Activated CD4-positive, alpha-beta T cell treated with anti-CD3 and anti-CD28 coated beads, Interleukin-2, amount 10 ng/mL, durations not matched to agents 7 days and 5 days (primary cell): ENCODE measurements at regions not wholly inside any gene's neighbourhood (a gene's known extent, or its start where the extent isn't known, plus 50 kb on each side); places are given as distances from the start of the nearest gene placed in this dataset.
A peak's percentile ranks its signal among the peaks of the same experiment; 100 is the strongest.

Experiments
- CTCF ChIA-PET: fragments of 350-600 bp; sonication (Branson Sonifier 250); formaldehyde crosslinking; loops from one replicate; lab custom pipeline; 2021; ENCODE audit warnings: antibody characterized with exemption; lab: Charles Lee
- POLR2A ChIA-PET: fragments of 350-600 bp; sonication (Branson Sonifier 250); formaldehyde crosslinking; loops from one replicate; lab custom pipeline; 2021; ENCODE audit warnings: antibody characterized with exemption; lab: Charles Lee
- DNase-seq: peaks from one replicate; pipeline ENCODE4 v3.0.0-alpha.2; 2020
- H3K27ac Mint-ChIP-seq: one replicate; pipeline ENCODE4 v1.8.0; 2021; ENCODE audit warnings: mild to moderate bottlenecking, moderate library complexity, mixed read lengths
- H3K27me3 Mint-ChIP-seq: one replicate; pipeline ENCODE4 v1.8.0; 2021; ENCODE audit warnings: mixed read lengths
- H3K36me3 Mint-ChIP-seq: one replicate; pipeline ENCODE4 v1.8.0; 2021; ENCODE audit warnings: low read depth, mixed read lengths
- H3K4me1 Mint-ChIP-seq: one replicate; pipeline ENCODE4 v1.8.0; 2021; ENCODE audit warnings: mixed read lengths
- H3K4me3 Mint-ChIP-seq: one replicate; pipeline ENCODE4 v1.8.0; 2021; ENCODE audit warnings: mild to moderate bottlenecking, moderate library complexity, mixed read lengths
- H3K9me3 Mint-ChIP-seq: one replicate; pipeline ENCODE4 v1.8.0; 2021; ENCODE audit warnings: mixed read lengths

- no peaks in the 10 kb centered on the region for H3K9me3 Mint-ChIP-seq
- no peaks in the 10 kb centered on the region for H3K36me3 Mint-ChIP-seq
- H3K27ac Mint-ChIP-seq, result no peak overlapping the region
- H3K4me1 Mint-ChIP-seq, result no peaks in the 10 kb centered on the region
- H3K27me3 Mint-ChIP-seq, result peaks cover 22% of the 10 kb centered on the region
- ChIA-PET POLR2A (no interaction called here), CTCF (no interaction called here)
- no peak overlapping the region for H3K4me3 Mint-ChIP-seq
- DNase-seq, result no peak
These were observed 143.7 kb upstream of the FSTL4 start for GRCh38 chr5:133756036-133756435.

DNA sequence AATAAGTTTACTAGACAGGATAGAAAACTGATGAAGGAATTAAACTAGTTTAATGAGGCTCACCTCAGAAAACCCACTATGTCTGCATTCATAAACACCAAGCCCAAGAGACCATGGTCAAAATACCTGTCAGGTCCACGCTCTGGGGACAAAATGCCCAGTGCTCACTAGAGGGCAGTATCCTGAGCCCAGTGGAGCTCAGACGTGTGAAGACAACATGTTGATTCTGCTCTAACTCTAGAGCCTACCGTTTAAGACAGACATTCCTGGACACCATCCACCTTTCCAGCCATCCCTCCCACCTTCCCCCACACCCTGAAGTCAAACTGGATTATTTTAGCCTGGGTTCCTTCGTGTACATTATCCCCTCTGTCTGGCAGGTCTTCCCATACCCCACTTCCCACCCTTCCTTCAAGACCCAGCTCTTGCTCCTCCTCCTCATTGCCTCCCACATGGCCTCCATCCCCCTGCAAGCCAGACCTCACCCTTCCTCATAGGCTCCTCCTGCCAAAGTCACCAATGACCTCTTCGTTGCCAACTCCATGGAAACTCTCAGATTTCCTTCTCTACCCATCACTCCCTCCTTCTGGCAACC lies 142.3 kb upstream of the FSTL4 start:
- Mint-ChIP-seq H3K27me3 (peaks cover 22% of the 10 kb centered on the region), H3K27ac (no peak overlapping the region), H3K36me3 (no peaks in the 10 kb centered on the region), H3K4me3 (no peak overlapping the region), H3K4me1 (no peaks in the 10 kb centered on the region), H3K9me3 (no peaks in the 10 kb centered on the region)
- POLR2A ChIA-PET, result no interaction called here
- CTCF ChIA-PET, result interaction anchor here (0.8 kb wide), 1 partner anchor 28 kb away, joined by 3 read pairs; no protein-coding TSS in a partner anchor
- DNase-seq, result peak; percentile 17

DNA sequence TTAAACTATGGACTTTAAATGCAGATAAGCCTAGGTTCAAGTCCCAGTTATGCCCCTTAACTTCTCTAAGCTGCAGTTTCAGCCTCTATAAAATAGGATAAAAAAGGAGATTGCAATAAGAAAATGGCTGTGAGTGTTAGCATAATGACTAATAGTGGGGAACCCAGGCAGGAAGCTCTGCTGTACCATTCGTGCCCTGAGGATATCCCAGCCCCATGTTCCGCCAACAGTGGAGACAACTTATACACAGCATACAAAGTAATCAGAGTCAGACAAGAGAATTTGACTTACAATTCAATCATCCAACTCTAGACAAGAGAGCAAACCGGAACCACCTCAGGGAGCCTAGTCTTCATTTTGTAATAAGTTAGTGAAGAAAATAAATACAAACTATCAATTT lies 141.5 kb upstream of the FSTL4 start:
- CTCF ChIA-PET, result no interaction called here
- Mint-ChIP-seq H3K27ac (no peak overlapping the region), H3K4me1 (no peaks in the 10 kb centered on the region), H3K27me3 (peaks cover 22% of the 10 kb centered on the region), H3K9me3 (no peaks in the 10 kb centered on the region), H3K36me3 (no peaks in the 10 kb centered on the region), H3K4me3 (no peak overlapping the region)
- DNase-seq, result no peak
- POLR2A ChIA-PET, result no interaction called here

DNA sequence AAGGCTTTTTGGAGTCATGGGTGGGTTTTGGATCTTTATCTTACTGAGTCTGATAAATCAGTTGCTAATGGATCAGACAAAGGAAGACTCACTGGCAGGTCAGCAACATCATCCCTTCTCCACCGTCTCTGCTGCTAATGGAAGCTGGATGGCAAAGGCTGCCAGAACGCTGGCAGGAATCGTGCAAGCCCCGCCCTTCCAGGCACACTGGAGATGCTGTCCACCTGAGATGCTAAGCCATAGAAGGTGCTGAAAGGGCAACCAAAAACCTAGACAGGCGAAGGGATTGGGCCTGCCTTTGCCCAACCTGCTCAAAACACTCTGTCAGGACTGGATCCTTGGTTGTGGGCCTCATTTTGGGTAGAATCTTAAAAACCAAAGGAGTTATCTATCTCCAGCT lies 139.5 kb upstream of the FSTL4 start:
- no peak for DNase-seq
- H3K27ac Mint-ChIP-seq, result no peak overlapping the region
- no peaks in the 10 kb centered on the region for H3K9me3 Mint-ChIP-seq
- peaks cover 16% of the 10 kb centered on the region for H3K27me3 Mint-ChIP-seq
- no peaks in the 10 kb centered on the region for H3K4me1 Mint-ChIP-seq
- ChIA-PET POLR2A (no interaction called here), CTCF (interaction anchor here (0.8 kb wide), 1 partner anchor 43 kb away, joined by 3 read pairs; no protein-coding TSS in a partner anchor)
- H3K4me3 Mint-ChIP-seq, result no peak overlapping the region
- H3K36me3 Mint-ChIP-seq, result no peaks in the 10 kb centered on the region

DNA sequence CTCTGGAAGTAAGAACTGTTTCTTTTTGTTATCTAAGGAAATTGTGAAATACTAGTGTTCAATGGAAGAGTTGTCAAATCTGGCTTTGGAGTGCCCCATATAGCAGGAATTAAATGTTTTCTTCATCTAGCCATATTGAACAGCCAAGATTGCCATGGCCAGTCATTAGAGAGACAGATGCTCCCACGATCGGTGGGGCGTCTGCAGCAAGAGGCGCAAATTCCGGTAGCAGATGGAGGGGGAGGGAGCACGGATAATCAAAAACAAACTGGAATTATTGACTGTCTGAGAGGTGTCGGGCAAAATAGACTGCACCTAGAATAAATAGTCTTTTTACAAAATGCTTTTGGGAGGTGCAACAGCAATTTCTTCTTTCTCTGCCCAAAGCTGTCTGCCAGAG lies 139.1 kb upstream of the FSTL4 start:
- Mint-ChIP-seq H3K27me3 (peaks cover 14% of the 10 kb centered on the region), H3K4me1 (no peaks in the 10 kb centered on the region)
- CTCF ChIA-PET, result interaction anchor here (0.8 kb wide), 1 partner anchor 44 kb away, joined by 3 read pairs; no protein-coding TSS in a partner anchor

GRCh38 chr5:133750856-133751255 lies 138.5 kb upstream of the FSTL4 start:
- Mint-ChIP-seq H3K9me3 (no peaks in the 10 kb centered on the region), H3K27me3 (peaks cover 12% of the 10 kb centered on the region), H3K4me3 (no peak overlapping the region), H3K4me1 (no peaks in the 10 kb centered on the region), H3K36me3 (no peaks in the 10 kb centered on the region), H3K27ac (no peak overlapping the region)
- no peak for DNase-seq
- ChIA-PET CTCF (no interaction called here), POLR2A (no interaction called here)

More for the DNA sequence above, 139.1 kb upstream of the FSTL4 start:
- Mint-ChIP-seq H3K36me3 (no peaks in the 10 kb centered on the region), H3K9me3 (no peaks in the 10 kb centered on the region), H3K27ac (no peak overlapping the region), H3K4me3 (no peak overlapping the region)
- POLR2A ChIA-PET, result no interaction called here
- no peak for DNase-seq

- Mint-ChIP-seq H3K9me3 (no peaks in the 10 kb centered on the region), H3K36me3 (no peaks in the 10 kb centered on the region), H3K27me3 (peaks cover 7% of the 10 kb centered on the region), H3K4me3 (no peak overlapping the region), H3K4me1 (no peaks in the 10 kb centered on the region), H3K27ac (no peak overlapping the region)
- ChIA-PET POLR2A (no interaction called here), CTCF (no interaction called here)
- no peak for DNase-seq
These were observed 138.0 kb upstream of the FSTL4 start for GRCh38 chr5:133750356-133750755.

DNA sequence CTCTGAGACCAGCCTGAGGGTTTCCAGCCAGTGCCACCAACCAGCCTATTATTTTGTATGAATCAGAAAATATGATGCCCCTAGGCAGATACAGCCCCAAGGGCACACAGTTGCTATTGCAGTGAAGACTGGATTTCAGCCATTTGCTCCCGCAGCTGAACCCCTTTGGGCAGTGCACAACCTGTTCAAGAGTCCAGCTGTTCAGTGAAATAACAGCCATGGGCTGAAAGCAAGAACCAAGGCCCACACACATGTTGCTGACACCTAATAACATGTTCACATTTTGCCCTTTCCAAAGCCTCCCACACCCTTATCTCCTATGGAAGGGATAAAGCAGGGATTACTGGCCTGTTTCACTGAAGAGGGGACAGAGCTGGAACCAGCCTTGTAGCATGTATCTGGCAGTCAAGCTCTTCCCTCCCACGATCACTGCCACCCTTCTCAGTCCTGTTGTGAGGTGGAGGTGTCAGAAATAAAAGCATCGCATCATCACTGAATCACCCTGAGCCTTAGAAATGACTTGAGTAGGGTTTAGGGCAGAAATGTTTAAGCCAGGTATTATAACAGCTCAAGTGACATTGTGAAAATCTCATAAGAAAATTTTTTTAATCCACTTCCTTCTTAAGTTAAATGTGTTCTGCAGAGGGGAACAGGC lies 137.1 kb upstream of the FSTL4 start:
- H3K36me3 Mint-ChIP-seq, result no peaks in the 10 kb centered on the region
- H3K27ac Mint-ChIP-seq, result no peak overlapping the region
- H3K4me1 Mint-ChIP-seq, result no peaks in the 10 kb centered on the region
- no peak overlapping the region for H3K4me3 Mint-ChIP-seq
- H3K27me3 Mint-ChIP-seq, result no peaks in the 10 kb centered on the region
- ChIA-PET CTCF (interaction anchor here (0.5 kb wide), 1 partner anchor 837 kb away, joined by 4 read pairs; no protein-coding TSS in a partner anchor), POLR2A (no interaction called here)
- DNase-seq, result no peak
- no peaks in the 10 kb centered on the region for H3K9me3 Mint-ChIP-seq

DNA sequence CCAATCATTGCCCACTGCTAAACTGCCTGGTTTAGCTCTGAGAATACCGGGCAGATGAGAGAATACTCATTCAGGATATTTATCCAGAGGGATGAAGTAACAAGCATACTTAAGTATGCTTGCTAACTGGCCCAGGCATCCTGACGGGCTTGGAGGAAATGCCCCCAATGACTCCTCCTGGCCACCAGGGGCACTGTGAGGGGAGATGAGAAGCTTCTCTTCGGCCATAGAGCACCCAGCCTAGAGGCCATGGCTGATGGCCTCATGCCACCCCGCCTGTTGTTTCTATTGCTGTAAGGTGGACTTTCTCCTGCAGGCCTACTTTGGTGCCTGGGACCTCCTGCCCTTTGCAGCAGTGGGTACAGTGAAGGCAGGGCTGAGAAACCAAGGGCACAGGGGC lies 134.5 kb upstream of the FSTL4 start:
- Mint-ChIP-seq H3K27ac (no peak overlapping the region), H3K27me3 (peaks cover 3% of the 10 kb centered on the region), H3K4me3 (no peak overlapping the region), H3K36me3 (no peaks in the 10 kb centered on the region), H3K9me3 (no peaks in the 10 kb centered on the region), H3K4me1 (no peaks in the 10 kb centered on the region)
- ChIA-PET POLR2A (interaction anchor here (0.7 kb wide), 1 partner anchor 32 kb away, joined by 3 read pairs; no protein-coding TSS in a partner anchor), CTCF (no interaction called here)
- no peak for DNase-seq

DNA sequence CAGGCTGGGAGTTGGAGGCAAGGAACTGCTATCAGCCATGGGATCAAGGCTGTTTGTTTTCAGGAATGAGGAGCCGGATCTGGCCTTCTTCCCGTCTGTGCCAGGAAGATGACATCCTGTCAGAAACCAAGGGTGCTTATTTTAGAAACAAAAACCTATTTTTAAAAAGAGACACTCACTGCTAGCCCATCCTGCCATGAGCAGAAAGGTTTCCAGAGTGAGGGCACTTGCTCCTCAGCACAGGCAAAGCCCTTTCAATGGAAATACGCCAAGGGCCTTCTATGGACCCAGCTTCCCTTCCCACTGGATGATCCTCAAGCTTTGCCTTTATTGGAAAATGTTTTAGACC lies 132.6 kb upstream of the FSTL4 start:
- POLR2A ChIA-PET, result no interaction called here

DNA sequence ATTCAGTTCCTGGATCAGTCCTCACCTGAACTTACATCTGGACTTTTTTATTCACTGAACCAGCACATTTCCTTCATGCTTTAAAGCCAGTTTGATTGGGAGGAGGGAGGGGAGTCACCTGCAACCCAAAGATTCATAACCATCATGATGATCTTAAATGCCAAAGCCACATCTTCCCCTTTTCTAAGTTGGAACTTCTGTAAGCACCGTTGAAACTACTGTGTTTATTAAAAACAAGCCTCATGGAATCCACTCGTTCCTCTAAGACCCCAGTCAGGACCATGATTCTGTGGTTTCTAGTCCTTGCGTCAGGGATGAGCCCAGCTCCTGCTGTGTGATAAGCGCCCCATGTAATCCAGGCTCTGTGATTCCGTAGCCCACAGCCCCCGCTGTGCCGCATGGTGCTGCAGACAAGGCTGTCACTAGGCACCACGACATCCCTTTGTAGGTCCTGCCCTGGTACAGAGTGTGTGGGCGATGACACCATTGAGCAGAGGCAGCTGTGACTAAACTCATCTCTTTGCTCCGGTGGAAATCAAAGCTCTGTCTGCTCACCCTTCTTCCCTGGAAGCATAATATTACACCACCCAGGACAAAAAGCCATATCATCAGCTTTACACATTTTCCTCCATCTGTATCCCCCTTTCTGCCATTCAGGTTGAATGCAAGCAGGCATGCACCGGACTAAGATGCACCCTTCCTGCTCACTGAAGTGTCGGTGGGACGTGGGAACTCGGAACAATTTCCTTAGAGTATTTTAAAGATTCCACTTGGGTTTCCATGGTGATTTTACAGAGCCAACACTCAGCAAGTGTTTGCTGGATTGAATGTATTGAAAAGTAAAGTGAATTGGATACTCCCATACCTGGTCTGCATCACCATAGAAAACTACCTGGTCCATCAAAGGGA lies 132.0 kb upstream of the FSTL4 start:
- Mint-ChIP-seq H3K4me1 (no peaks in the 10 kb centered on the region), H3K27ac (no peak overlapping the region), H3K4me3 (no peak overlapping the region), H3K36me3 (no peaks in the 10 kb centered on the region), H3K9me3 (no peaks in the 10 kb centered on the region), H3K27me3 (peaks cover 3% of the 10 kb centered on the region)
- no peak for DNase-seq
- CTCF ChIA-PET, result no interaction called here
- POLR2A ChIA-PET, result no interaction called here

More for the DNA sequence above, 132.6 kb upstream of the FSTL4 start:
- H3K36me3 Mint-ChIP-seq, result no peaks in the 10 kb centered on the region
- H3K4me1 Mint-ChIP-seq, result no peaks in the 10 kb centered on the region
- no peak overlapping the region for H3K4me3 Mint-ChIP-seq
- peaks cover 3% of the 10 kb centered on the region for H3K27me3 Mint-ChIP-seq
- H3K27ac Mint-ChIP-seq, result no peak overlapping the region
- DNase-seq, result no peak
- CTCF ChIA-PET, result no interaction called here
- H3K9me3 Mint-ChIP-seq, result no peaks in the 10 kb centered on the region

GRCh38 chr5:133742431-133742988 lies 130.2 kb upstream of the FSTL4 start:
- Mint-ChIP-seq H3K4me3 (no peak overlapping the region), H3K4me1 (no peaks in the 10 kb centered on the region), H3K27me3 (peaks cover 3% of the 10 kb centered on the region), H3K9me3 (no peaks in the 10 kb centered on the region), H3K27ac (no peak overlapping the region), H3K36me3 (no peaks in the 10 kb centered on the region)
- CTCF ChIA-PET, result interaction anchor here (1.3 kb wide), 1 partner anchor 17 kb away, joined by 4 read pairs; no protein-coding TSS in a partner anchor
- no peak for DNase-seq
- POLR2A ChIA-PET, result no interaction called here
